Right atrium auricular region (tissue), 2 donors: ENCODE measurements at regions not wholly inside any gene's neighbourhood (a gene's known extent, or its start where the extent isn't known, plus 50 kb on each side); places are given as distances from the start of the nearest gene placed in this dataset.

Source experiments
- DNase-seq: peaks from one replicate; pipeline ENCODE4 v3.0.0-alpha.2; 2019; ENCODE audit warnings: low spot score
- H3K27ac ChIP-seq, 2 donors: fragments of 200-600 bp; sonication (generic); 1 replicate in 1 of 2; 2 replicates in 1 of 2; pipeline ENCODE4 v1.5.1; 2016 to 2019
- H3K27me3 ChIP-seq, 2 donors: fragments of 200-600 bp; sonication (generic); one replicate each; pipeline versions ENCODE4 v1.5.1 to v1.6.0; 2017 to 2019
- H3K36me3 ChIP-seq: fragments of 200-600 bp; sonication (generic); one replicate; pipeline ENCODE4 v1.5.1; 2016
- H3K4me1 ChIP-seq, 2 donors: fragments of 200-600 bp; sonication (generic); one replicate each; pipeline versions ENCODE4 v1.5.1 to v1.6.0; 2017 to 2019
- H3K4me3 ChIP-seq, 2 donors: fragments of 200-600 bp; sonication (generic); 1 replicate in 1 of 2; 2 replicates in 1 of 2; pipeline ENCODE4 v1.5.1; 2017 to 2019; ENCODE audit warnings: mild to moderate bottlenecking in 1 of 2, moderate library complexity in 1 of 2
- H3K9me3 ChIP-seq, 2 donors: fragments of 200-600 bp; sonication (generic); one replicate each; pipeline ENCODE4 v1.5.1; 2019
- CTCF ChIP-seq, 2 donors: fragments of 200-600 bp; sonication (generic); IDR thresholded peaks; one replicate each; pipeline ENCODE4 v1.5.1; 2019; ENCODE audit warnings: antibody characterized with exemption in 2 of 2

- no peak overlapping the region for H3K27ac ChIP-seq
- no peak overlapping the region for H3K4me3 ChIP-seq
Observed at GRCh38 chr7:17007841-17008240, 126.1 kb upstream of the AGR3 start.

GRCh38 chr7:17009007-17009719 is 127.4 kb upstream of the AGR3 start:
- DNase-seq, result no peak
- Histone ChIP-seq H3K27ac (peak overlapping the region in 1 of 2 donors; percentile 54), H3K36me3 (no peaks in the 10 kb centered on the region), H3K4me3 (no peak overlapping the region), H3K27me3 (no peaks in the 10 kb centered on the region), H3K9me3 (no peaks in the 10 kb centered on the region), H3K4me1 (no peaks in the 10 kb centered on the region)
- peak; percentile 17 to 58 for TF ChIP-seq CTCF (IDR thresholded peaks at IDR 0.05)

More at GRCh38 chr7:17007841-17008240, 126.1 kb upstream of the AGR3 start:
- H3K27me3 ChIP-seq, result no peaks in the 10 kb centered on the region
- DNase-seq, result no peak
- no peaks in the 10 kb centered on the region for H3K4me1 ChIP-seq
- H3K36me3 ChIP-seq, result no peaks in the 10 kb centered on the region
- TF ChIP-seq CTCF (IDR thresholded peaks at IDR 0.05), result no peak
- H3K9me3 ChIP-seq, result no peaks in the 10 kb centered on the region

GRCh38 chr7:17009933-17010332 is 128.2 kb upstream of the AGR3 start:
- H3K4me1 ChIP-seq, result no peaks in the 10 kb centered on the region
- H3K36me3 ChIP-seq, result no peaks in the 10 kb centered on the region
- no peak for TF ChIP-seq CTCF (IDR thresholded peaks at IDR 0.05)
- DNase-seq, result no peak
- H3K27ac ChIP-seq, result peak overlapping the region in 1 of 2 donors; percentile 54
- no peak overlapping the region for H3K4me3 ChIP-seq
- H3K27me3 ChIP-seq, result no peaks in the 10 kb centered on the region
- no peaks in the 10 kb centered on the region for H3K9me3 ChIP-seq

GRCh38 chr7:17010637-17011300 is 129.0 kb upstream of the AGR3 start:
- H3K27me3 ChIP-seq, result no peaks in the 10 kb centered on the region
- peaks cover 0 to 4% of the 10 kb centered on the region in 2 donors for H3K4me1 ChIP-seq
- H3K36me3 ChIP-seq, result no peaks in the 10 kb centered on the region
- no peak overlapping the region for H3K4me3 ChIP-seq
- no peak for DNase-seq
- no peak overlapping the region for H3K27ac ChIP-seq
- no peak for TF ChIP-seq CTCF (IDR thresholded peaks at IDR 0.05)
- no peaks in the 10 kb centered on the region for H3K9me3 ChIP-seq

- Histone ChIP-seq H3K4me3 (no peak overlapping the region), H3K27ac (no peak overlapping the region), H3K36me3 (no peaks in the 10 kb centered on the region), H3K9me3 (no peaks in the 10 kb centered on the region), H3K27me3 (no peaks in the 10 kb centered on the region), H3K4me1 (peaks cover 0 to 5% of the 10 kb centered on the region in 2 donors)
- DNase-seq, result no peak
- TF ChIP-seq CTCF (IDR thresholded peaks at IDR 0.05), result no peak
Observed at GRCh38 chr7:17013204-17013603, 131.4 kb upstream of the AGR3 start.
